Adrenal gland (tissue), 9 donors: ENCODE measurements at regions not wholly inside any gene's neighbourhood (a gene's known extent, or its start where the extent isn't known, plus 50 kb on each side); places are given as distances from the start of the nearest gene placed in this dataset.
A peak's percentile ranks its signal among the peaks of the same experiment; 100 is the strongest.

Experiments
- DNase-seq, 7 donors: peaks; one replicate each; pipeline ENCODE4 v3.0.0-alpha.2; 2019 to 2020
- H3K27ac ChIP-seq, 5 donors: fragments of 200-600 bp; sonication (generic) in 4 of 5; 1 replicate in 3 of 5; 2 replicates in 2 of 5; pipeline versions ENCODE4 v1.5.1 to v1.8.0; 2016 to 2020; ENCODE audit warnings: mild to moderate bottlenecking in 1 of 5
- H3K27me3 ChIP-seq: fragments of 200-600 bp; 2 replicates; pipeline ENCODE4 v1.8.0; 2021
- H3K36me3 ChIP-seq, 2 donors: fragments of 200-600 bp; replicated peaks in 1 of 2; 1 replicate in 1 of 2; 2 replicates in 1 of 2; pipeline versions ENCODE4 v1.5.1 to v1.8.0; 2018 to 2022
- H3K4me1 ChIP-seq, 2 donors: fragments of 200-600 bp; replicated peaks in 1 of 2; 1 replicate in 1 of 2; 2 replicates in 1 of 2; pipeline versions ENCODE4 v1.5.1 to v1.8.0; 2018 to 2021
- H3K4me3 ChIP-seq, 4 donors: fragments of 200-600 bp; sonication (generic) in 3 of 4; one replicate each; pipeline ENCODE4 v1.5.1; 2016 to 2018
- H3K9me3 ChIP-seq, 3 donors: fragments of 200-600 bp; sonication (generic) in 1 of 3; replicated peaks in 1 of 3; 1 replicate in 2 of 3; 2 replicates in 1 of 3; pipeline versions ENCODE4 v1.5.1 to v1.8.0; 2016 to 2021
- POLR2A ChIP-seq, 2 donors: fragments of 450-650 bp; IDR thresholded peaks; one replicate each; pipeline ENCODE4 v1.6.1; 2017; ENCODE audit warnings: antibody characterized with exemption in 2 of 2, mild to moderate bottlenecking in 2 of 2, moderate library complexity in 1 of 2
- WGBS, 4 donors: extraction: QIAGEN DNeasy Blood & Tissue Kit in 2 of 4; methylation state at CpG; one replicate each; pipeline versions ENCODE4 v1.1.5 to v1.1.7; 2013 to 2017; 5-methylcytosine and 5-hydroxymethylcytosine counted together
- intact Hi-C, 2 donors: fragments of 100-400 bp; cut with DNase I; formaldehyde crosslinking; loops; one replicate each; pipeline versions ENCODE4 v1.14.1 to v1.15.0; 2022 to 2023
- TF ChIP-seq, protein P1 (sequence below), 6 experiments: fragments of 450-650 bp in 4 of 6; fragments of 200-600 bp in 2 of 6; sonication (generic) in 1 of 6; IDR thresholded peaks; 1 replicate in 5 of 6; 2 replicates in 1 of 6; pipeline versions ENCODE4 v1.5.1 to v1.8.0; 2016 to 2021; ENCODE audit warnings: antibody characterized with exemption in 6 of 6, mild to moderate bottlenecking in 2 of 6, moderate library complexity in 1 of 6
- donor health status: healthy with polysubstance abuse.
- donor health status: Bipolar disorder and iron deficiency.
- donor health status: DM: yes; HTN: yes; CAD: no.
- donor health status: DM: no; HTN: no; CAD: no.
- donor health status: DM: no; HTN: no; CAD: no.

DNA sequence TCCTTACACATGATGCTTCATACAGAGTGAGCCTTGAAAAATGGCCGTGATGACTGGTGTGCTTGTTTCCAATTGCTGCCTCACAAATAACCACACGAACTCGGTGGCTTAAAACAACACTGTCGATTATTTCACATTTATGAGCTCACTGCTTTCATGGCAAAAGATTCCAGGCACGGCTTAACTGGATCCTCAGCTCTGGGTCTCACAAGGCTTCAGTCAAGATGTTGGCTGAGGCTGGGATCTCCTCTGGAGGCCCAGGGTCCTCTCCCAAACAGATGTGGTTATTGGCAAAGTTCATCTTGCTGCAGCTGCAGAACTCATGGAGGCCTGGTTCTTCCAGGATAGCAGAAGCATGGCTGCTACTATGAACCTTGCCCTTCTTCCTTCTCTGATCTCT lies 144.6 kb downstream of the TFAP2C start:
- no peak for DNase-seq
- no peaks in the 10 kb centered on the region for H3K4me1 ChIP-seq
- no peak for TF ChIP-seq POLR2A (IDR thresholded peaks at IDR 0.05)
- TF ChIP-seq, protein P1, sequence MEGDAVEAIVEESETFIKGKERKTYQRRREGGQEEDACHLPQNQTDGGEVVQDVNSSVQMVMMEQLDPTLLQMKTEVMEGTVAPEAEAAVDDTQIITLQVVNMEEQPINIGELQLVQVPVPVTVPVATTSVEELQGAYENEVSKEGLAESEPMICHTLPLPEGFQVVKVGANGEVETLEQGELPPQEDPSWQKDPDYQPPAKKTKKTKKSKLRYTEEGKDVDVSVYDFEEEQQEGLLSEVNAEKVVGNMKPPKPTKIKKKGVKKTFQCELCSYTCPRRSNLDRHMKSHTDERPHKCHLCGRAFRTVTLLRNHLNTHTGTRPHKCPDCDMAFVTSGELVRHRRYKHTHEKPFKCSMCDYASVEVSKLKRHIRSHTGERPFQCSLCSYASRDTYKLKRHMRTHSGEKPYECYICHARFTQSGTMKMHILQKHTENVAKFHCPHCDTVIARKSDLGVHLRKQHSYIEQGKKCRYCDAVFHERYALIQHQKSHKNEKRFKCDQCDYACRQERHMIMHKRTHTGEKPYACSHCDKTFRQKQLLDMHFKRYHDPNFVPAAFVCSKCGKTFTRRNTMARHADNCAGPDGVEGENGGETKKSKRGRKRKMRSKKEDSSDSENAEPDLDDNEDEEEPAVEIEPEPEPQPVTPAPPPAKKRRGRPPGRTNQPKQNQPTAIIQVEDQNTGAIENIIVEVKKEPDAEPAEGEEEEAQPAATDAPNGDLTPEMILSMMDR (IDR thresholded peaks at IDR 0.05) = no peak
- WGBS, 4 donors = 84 to 88% (median 85%) methylated on average over 5 of the region's 5 CpGs
- no peak overlapping the region for H3K27ac ChIP-seq
- H3K36me3 ChIP-seq = no peaks in the 10 kb centered on the region
- H3K27me3 ChIP-seq = no peaks in the 10 kb centered on the region
- H3K4me3 ChIP-seq = no peak overlapping the region
- H3K9me3 ChIP-seq = no peaks in the 10 kb centered on the region
- intact Hi-C loops = no loop called here

DNA sequence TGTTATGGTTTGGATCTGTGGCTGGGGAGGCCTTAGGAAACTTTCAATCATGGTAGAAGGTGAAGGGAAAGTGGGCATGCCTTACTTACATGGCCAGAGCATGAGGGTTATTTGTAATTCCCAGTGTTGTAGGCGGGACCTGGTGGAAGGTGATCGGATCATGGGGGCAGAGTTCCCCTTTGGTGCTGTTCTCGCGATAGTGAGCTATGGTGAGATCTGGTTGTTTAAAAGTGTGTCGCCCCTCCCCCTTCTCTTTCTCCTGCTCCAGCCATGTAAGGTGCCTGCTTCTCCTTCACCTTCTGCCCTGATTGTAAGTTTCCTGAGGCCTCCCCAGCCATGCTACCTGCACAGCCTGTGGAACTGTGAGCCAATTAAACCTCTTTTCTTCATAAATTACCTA lies 145.8 kb downstream of the TFAP2C start:
- H3K27me3 ChIP-seq = no peaks in the 10 kb centered on the region
- H3K4me1 ChIP-seq = peaks cover 0 to 7% of the 10 kb centered on the region in 2 donors
- no peak for DNase-seq
- H3K27ac ChIP-seq = no peak overlapping the region
- no peaks in the 10 kb centered on the region for H3K9me3 ChIP-seq
- TF ChIP-seq POLR2A (IDR thresholded peaks at IDR 0.05) = no peak
- TF ChIP-seq, protein P1 (IDR thresholded peaks at IDR 0.05) = no peak
- WGBS, 4 donors = 78 to 90% (median 86%) methylated on average over 5 of the region's 5 CpGs
- intact Hi-C loops = no loop called here
- H3K36me3 ChIP-seq = no peaks in the 10 kb centered on the region
- H3K4me3 ChIP-seq = no peak overlapping the region

DNA sequence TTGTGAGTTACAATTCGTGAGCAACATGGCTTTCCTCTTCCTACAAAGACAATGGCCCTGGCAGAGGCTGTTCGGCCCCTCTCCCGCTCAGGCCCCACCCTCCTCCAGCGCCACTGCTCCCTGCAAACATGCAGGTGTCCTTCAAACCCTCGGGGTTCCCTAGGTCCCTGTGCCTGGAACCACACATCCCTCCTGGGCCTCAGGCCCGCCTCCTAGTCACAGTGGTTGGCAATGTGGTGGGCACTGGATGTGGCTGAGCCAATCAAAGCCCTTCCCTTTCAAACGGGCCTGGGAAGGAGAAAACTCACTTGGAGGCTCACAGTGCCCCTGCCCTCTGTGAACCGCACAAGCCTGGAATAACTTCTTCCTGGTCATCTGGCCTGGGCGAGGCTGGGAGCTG lies 147.2 kb downstream of the TFAP2C start:
- H3K27me3 ChIP-seq = peaks cover 6% of the 10 kb centered on the region
- H3K4me3 ChIP-seq = no peak overlapping the region
- TF ChIP-seq POLR2A (IDR thresholded peaks at IDR 0.05) = no peak
- intact Hi-C loops = no loop called here
- no peaks in the 10 kb centered on the region for H3K9me3 ChIP-seq
- H3K27ac ChIP-seq = no peak overlapping the region
- WGBS, 4 donors = 69 to 78% (median 70%) methylated on average over 7 to 9 of the region's 9 CpGs
- no peak for DNase-seq
- peaks cover 0 to 18% of the 10 kb centered on the region in 2 donors for H3K4me1 ChIP-seq
- no peaks in the 10 kb centered on the region for H3K36me3 ChIP-seq

DNA sequence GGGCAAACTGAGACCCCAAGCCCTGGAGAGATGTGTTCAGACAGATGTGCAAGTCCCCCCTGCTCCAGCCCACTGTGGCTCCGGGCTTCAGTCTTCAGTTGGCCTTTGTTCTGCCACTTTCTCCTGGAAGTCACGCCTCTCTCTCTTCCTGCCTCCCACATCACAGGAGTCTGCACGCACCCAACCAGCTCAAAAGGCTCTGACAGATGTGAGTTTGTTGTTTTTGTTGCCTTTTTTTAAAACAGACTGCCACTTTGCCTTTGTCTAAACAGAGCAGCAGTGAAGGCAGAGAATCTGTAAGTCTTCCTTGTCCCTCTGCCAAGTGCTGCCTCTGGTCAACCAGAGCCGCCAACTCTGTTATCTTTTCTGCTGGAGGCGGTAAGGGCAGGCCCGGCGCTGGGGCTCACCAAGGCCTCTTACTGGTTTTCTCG lies 149.7 kb downstream of the TFAP2C start:
- Histone ChIP-seq H3K27me3 (peaks cover 8% of the 10 kb centered on the region), H3K9me3 (no peaks in the 10 kb centered on the region), H3K27ac (peak overlapping the region in 2 of 5 donors; percentile 42 to 56), H3K36me3 (no peaks in the 10 kb centered on the region), H3K4me3 (no peak overlapping the region), H3K4me1 (peaks cover 0 to 18% of the 10 kb centered on the region in 2 donors)
- intact Hi-C loops = no loop called here
- peak in 6 of 7 donors; percentile 44 to 75 (median 66) for DNase-seq
- no peak for TF ChIP-seq POLR2A (IDR thresholded peaks at IDR 0.05)
- TF ChIP-seq, protein P1 (IDR thresholded peaks at IDR 0.05) = no peak
- 16 to 22% (median 19%) methylated on average over 8 of the region's 8 CpGs for WGBS, 4 donors

DNA sequence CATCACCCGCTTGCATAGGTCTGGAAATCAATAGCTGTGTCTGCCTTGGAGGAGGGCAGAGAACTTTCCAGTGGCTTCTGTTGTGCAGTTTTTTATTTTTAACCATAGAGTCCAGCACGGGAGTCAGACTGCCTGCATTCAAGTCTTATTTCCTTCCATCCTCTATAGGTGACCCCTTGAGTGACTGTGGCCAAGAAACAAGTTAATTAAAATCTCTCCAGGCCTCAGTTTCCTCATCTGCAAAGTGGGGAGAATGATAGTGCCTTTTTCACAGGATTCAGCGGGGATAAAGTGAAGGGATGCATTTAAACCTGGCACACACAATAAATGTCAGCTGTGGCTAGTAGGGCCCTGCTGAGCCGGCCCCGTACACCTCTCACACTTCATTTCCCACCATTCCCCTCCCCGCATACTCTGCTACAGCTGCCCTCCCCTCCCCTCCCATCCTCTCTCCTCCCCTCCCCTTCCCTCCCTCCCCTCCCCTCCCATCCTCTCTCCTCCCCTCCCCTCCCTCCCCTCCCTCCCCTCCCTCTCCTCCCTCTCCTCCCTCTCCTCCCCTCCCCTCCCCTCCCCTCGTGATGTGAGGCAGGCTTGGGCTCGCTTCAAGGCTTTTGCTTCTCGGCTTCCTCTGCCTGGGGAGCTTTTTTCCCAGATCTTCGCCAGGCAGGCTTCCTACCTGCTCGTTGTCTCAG lies 150.5 kb downstream of the TFAP2C start:
- 40 to 55% (median 54%) methylated on average over 9 to 11 of the region's 11 CpGs for WGBS, 4 donors
- intact Hi-C loops = no loop called here
- Histone ChIP-seq H3K27me3 (peaks cover 8% of the 10 kb centered on the region), H3K4me1 (peaks cover 0 to 18% of the 10 kb centered on the region in 2 donors), H3K36me3 (no peaks in the 10 kb centered on the region), H3K4me3 (no peak overlapping the region), H3K27ac (peak overlapping the region in 3 of 5 donors; percentile 51 to 72 (median 72)), H3K9me3 (no peaks in the 10 kb centered on the region)
- peak in 6 of 7 donors; percentile 23 to 73 (median 60) for DNase-seq
- TF ChIP-seq, protein P1 (IDR thresholded peaks at IDR 0.05) = no peak
- TF ChIP-seq POLR2A (IDR thresholded peaks at IDR 0.05) = no peak
